ENCODE measurements at regions not wholly inside any gene's neighbourhood (a gene's known extent, or its start where the extent isn't known, plus 50 kb on each side); places are given as distances from the start of the nearest gene placed in this dataset.

GRCh38 chr10:128898133-128898915 is 568.7 kb upstream of the MGMT start:
- no peak for DNase-seq (ENCODE audit: low spot score)

GRCh38 chr10:128898916-128899195 is 568.2 kb upstream of the MGMT start:
- no peak for DNase-seq (ENCODE audit: low spot score)

GRCh38 chr10:128900456-128900855 is 566.6 kb upstream of the MGMT start:
- DNase-seq (ENCODE audit: low spot score): no peak

GRCh38 chr10:128901236-128901635 is 565.8 kb upstream of the MGMT start:
- no peak for DNase-seq (ENCODE audit: low spot score)

- DNase-seq (ENCODE audit: low spot score): no peak
Observed at GRCh38 chr10:128902031-128902710, 564.9 kb upstream of the MGMT start.

GRCh38 chr10:128907155-128907941 is 559.7 kb upstream of the MGMT start:
- no peak for DNase-seq (ENCODE audit: low spot score)

- no peak for DNase-seq (ENCODE audit: low spot score)
Observed at GRCh38 chr10:128908099-128908498, 558.9 kb upstream of the MGMT start.

- DNase-seq (ENCODE audit: low spot score): no peak
Observed at GRCh38 chr10:128908499-128908898, 558.5 kb upstream of the MGMT start.

GRCh38 chr10:128912568-128913311 is 554.3 kb upstream of the MGMT start:
- no peak for DNase-seq (ENCODE audit: low spot score)

GRCh38 chr10:128914681-128915080 is 552.4 kb upstream of the MGMT start:
- no peak for DNase-seq (ENCODE audit: low spot score)

GRCh38 chr10:128915630-128916029 is 551.4 kb upstream of the MGMT start:
- no peak for DNase-seq (ENCODE audit: low spot score)

- DNase-seq (ENCODE audit: low spot score): no peak
Observed at GRCh38 chr10:128916383-128916782, 550.7 kb upstream of the MGMT start.

- DNase-seq (ENCODE audit: low spot score): no peak
Observed at GRCh38 chr10:128921389-128922022, 545.5 kb upstream of the MGMT start.

- no peak for DNase-seq (ENCODE audit: low spot score)
Observed at GRCh38 chr10:128922172-128922571, 544.9 kb upstream of the MGMT start.

- no peak for DNase-seq (ENCODE audit: low spot score)
Observed at GRCh38 chr10:128922619-128923196, 544.3 kb upstream of the MGMT start.

- DNase-seq (ENCODE audit: low spot score): no peak
Observed at GRCh38 chr10:128924918-128925317, 542.1 kb upstream of the MGMT start.

- DNase-seq (ENCODE audit: low spot score): no peak
Observed at GRCh38 chr10:128926711-128927110, 540.3 kb upstream of the MGMT start.

GRCh38 chr10:128927497-128928161 is 539.4 kb upstream of the MGMT start:
- no peak for DNase-seq (ENCODE audit: low spot score)

GRCh38 chr10:128928231-128928836 is 538.7 kb upstream of the MGMT start:
- no peak for DNase-seq (ENCODE audit: low spot score)

- no peak for DNase-seq (ENCODE audit: low spot score)
Observed at GRCh38 chr10:128929131-128929530, 537.9 kb upstream of the MGMT start.

- DNase-seq (ENCODE audit: low spot score): no peak
Observed at GRCh38 chr10:128929767-128930166, 537.3 kb upstream of the MGMT start.

Data from SW480 (cell line).